ENCODE measurements at regions not wholly inside any gene's neighbourhood (a gene's known extent, or its start where the extent isn't known, plus 50 kb on each side); places are given as distances from the start of the nearest gene placed in this dataset.

DNA sequence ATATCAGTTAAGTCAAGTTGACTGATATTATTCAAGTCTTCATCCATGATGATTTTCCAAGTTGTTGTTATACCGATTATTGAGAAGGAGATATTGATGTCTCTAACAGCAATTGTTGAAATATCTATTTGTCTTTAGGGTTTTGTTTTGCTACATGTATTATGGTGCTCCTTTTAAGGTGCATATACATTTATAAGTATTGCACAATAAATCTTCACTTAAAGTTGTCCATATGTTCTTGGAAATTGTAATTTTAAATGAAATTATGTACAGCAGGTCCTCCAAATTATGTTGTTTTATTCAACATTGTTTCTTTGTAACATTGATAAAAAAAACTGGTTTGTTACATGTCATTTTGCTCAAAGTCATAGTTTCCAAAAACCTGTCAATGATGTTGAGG, 650.7 kb upstream of the CITED2 start:
- TF ChIP-seq, protein P1, sequence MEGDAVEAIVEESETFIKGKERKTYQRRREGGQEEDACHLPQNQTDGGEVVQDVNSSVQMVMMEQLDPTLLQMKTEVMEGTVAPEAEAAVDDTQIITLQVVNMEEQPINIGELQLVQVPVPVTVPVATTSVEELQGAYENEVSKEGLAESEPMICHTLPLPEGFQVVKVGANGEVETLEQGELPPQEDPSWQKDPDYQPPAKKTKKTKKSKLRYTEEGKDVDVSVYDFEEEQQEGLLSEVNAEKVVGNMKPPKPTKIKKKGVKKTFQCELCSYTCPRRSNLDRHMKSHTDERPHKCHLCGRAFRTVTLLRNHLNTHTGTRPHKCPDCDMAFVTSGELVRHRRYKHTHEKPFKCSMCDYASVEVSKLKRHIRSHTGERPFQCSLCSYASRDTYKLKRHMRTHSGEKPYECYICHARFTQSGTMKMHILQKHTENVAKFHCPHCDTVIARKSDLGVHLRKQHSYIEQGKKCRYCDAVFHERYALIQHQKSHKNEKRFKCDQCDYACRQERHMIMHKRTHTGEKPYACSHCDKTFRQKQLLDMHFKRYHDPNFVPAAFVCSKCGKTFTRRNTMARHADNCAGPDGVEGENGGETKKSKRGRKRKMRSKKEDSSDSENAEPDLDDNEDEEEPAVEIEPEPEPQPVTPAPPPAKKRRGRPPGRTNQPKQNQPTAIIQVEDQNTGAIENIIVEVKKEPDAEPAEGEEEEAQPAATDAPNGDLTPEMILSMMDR (IDR thresholded peaks at IDR 0.05), result no peak
- TF ChIP-seq ZFX (IDR thresholded peaks at IDR 0.05; ENCODE audit: borderline replicate concordance), result no peak
